ENCODE measurements at regions not wholly inside any gene's neighbourhood (a gene's known extent, or its start where the extent isn't known, plus 50 kb on each side); places are given as distances from the start of the nearest gene placed in this dataset.

DNA sequence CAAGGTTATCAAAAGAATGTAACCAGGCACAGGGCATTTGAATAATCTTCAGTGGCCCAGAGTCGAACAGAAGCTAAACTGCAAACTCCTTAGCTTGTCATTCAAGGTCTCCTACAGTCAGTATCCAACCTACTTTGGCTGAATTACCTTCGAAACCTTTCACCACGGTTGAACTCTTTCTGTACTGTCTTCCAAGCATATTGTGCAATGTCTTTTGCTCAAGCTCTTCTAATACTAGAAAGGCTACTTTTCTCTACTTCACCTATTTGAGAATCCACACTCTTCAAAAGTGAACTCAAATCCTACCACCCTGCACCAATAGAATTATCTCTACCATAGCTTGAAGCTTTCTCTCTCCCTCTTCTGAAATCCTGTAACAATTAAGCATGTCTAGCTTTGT, 142.9 kb downstream of the NR4A2 start:
- Mint-ChIP-seq H3K9me3 (no peaks in the 10 kb centered on the region), H3K27ac (no peak overlapping the region), H3K4me1 (ENCODE audit: low read depth) (peaks cover 12% of the 10 kb centered on the region), H3K4me3 (no peak overlapping the region), H3K27me3 (peaks cover 4% of the 10 kb centered on the region), H3K36me3 (ENCODE audit: low read depth) (no peaks in the 10 kb centered on the region)
- DNase-seq (no peak), ATAC-seq (no peak)
- TF ChIP-seq, protein P1, sequence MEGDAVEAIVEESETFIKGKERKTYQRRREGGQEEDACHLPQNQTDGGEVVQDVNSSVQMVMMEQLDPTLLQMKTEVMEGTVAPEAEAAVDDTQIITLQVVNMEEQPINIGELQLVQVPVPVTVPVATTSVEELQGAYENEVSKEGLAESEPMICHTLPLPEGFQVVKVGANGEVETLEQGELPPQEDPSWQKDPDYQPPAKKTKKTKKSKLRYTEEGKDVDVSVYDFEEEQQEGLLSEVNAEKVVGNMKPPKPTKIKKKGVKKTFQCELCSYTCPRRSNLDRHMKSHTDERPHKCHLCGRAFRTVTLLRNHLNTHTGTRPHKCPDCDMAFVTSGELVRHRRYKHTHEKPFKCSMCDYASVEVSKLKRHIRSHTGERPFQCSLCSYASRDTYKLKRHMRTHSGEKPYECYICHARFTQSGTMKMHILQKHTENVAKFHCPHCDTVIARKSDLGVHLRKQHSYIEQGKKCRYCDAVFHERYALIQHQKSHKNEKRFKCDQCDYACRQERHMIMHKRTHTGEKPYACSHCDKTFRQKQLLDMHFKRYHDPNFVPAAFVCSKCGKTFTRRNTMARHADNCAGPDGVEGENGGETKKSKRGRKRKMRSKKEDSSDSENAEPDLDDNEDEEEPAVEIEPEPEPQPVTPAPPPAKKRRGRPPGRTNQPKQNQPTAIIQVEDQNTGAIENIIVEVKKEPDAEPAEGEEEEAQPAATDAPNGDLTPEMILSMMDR (IDR thresholded peaks at IDR 0.05), result no peak
- ChIA-PET CTCF (interaction anchor here (1.0 kb wide), 1 partner anchor 400 kb away, joined by 4 read pairs; no protein-coding TSS in a partner anchor), POLR2A (no interaction called here)
- intact Hi-C loops (cut with micrococcal nuclease), result no loop called here

DNA sequence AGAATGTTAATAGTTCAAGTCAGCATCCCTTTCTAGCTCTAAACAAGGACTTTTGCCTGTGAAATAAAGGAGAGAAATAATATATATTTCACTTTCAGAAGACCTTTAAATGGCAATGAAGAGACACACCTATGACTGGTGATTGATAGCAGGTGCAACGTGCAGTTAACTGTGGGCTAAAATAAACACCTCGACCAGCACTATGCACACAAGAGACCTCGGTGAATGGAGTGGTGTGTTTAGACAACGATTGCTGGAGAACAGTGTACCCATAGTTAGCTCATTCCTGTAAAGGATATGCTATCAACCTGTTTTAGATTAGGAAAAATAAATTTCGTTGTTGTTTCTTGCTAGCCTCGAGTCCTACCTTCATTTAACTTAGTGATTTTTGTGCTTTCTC, 143.4 kb downstream of the NR4A2 start:
- Mint-ChIP-seq H3K27me3 (peaks cover 4% of the 10 kb centered on the region), H3K27ac (no peak overlapping the region), H3K4me1 (ENCODE audit: low read depth) (peaks cover 12% of the 10 kb centered on the region), H3K4me3 (no peak overlapping the region), H3K9me3 (no peaks in the 10 kb centered on the region), H3K36me3 (ENCODE audit: low read depth) (no peaks in the 10 kb centered on the region)
- ATAC-seq, result no peak
- CTCF ChIA-PET, result no interaction called here
- POLR2A ChIA-PET, result no interaction called here
- TF ChIP-seq, protein P1 (IDR thresholded peaks at IDR 0.05), result no peak
- DNase-seq, result no peak
- intact Hi-C loops (cut with micrococcal nuclease), result no loop called here

DNA sequence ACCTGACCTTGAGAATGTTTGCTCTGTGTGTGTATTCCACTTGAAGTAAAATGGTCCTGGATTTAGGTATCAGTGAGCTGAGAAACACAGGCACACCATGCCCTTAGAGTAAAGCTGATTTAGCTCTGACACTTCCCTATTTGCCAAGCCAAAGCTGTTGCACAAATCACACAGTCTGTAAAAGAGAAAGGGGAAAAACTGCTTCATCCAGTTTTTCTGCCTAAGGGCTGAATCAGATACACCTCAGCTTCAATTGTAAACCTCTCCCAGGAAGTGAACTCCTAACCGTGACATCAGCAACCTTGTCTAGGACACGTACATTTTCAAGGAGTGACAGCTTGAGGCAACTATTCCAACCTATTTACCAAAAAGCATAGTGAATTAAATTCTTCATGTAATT, 150.4 kb downstream of the NR4A2 start:
- ATAC-seq, result no peak
- no peak for DNase-seq
- Mint-ChIP-seq H3K9me3 (no peaks in the 10 kb centered on the region), H3K4me1 (ENCODE audit: low read depth) (no peaks in the 10 kb centered on the region), H3K27me3 (peaks cover 20% of the 10 kb centered on the region), H3K36me3 (ENCODE audit: low read depth) (no peaks in the 10 kb centered on the region), H3K27ac (no peak overlapping the region), H3K4me3 (no peak overlapping the region)
- ChIA-PET POLR2A (no interaction called here), CTCF (no interaction called here)
- TF ChIP-seq, protein P1 (IDR thresholded peaks at IDR 0.05), result no peak
- intact Hi-C loops (cut with micrococcal nuclease), result no loop called here

DNA sequence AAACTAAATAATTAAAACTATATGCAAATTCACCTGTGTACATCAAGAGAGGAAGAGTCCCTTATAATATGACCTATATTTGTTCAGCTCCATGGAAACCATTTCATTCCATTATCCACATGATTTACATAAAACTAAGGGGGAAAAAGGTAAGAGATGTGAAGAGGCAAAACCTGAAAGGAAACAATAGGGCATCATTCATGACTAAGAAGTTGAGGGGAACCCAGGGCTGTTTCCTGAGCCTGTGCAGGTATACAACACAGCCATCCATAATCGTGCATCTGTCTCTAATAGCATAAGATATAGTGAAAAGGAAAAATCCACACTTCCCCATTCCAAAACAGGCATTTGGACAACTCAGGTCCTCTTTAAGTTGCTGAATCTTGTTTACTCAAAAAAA, 151.3 kb downstream of the NR4A2 start:
- intact Hi-C loops (cut with micrococcal nuclease), result no loop called here
- peaks cover 19% of the 10 kb centered on the region for H3K27me3 Mint-ChIP-seq
- POLR2A ChIA-PET, result no interaction called here
- TF ChIP-seq, protein P1 (IDR thresholded peaks at IDR 0.05), result no peak
- H3K4me1 Mint-ChIP-seq (ENCODE audit: low read depth), result no peaks in the 10 kb centered on the region
- DNase-seq (no peak), ATAC-seq (no peak)
- H3K27ac Mint-ChIP-seq, result no peak overlapping the region
- H3K9me3 Mint-ChIP-seq, result no peaks in the 10 kb centered on the region
- CTCF ChIA-PET, result no interaction called here
- no peak overlapping the region for H3K4me3 Mint-ChIP-seq
- no peaks in the 10 kb centered on the region for H3K36me3 Mint-ChIP-seq (ENCODE audit: low read depth)

DNA sequence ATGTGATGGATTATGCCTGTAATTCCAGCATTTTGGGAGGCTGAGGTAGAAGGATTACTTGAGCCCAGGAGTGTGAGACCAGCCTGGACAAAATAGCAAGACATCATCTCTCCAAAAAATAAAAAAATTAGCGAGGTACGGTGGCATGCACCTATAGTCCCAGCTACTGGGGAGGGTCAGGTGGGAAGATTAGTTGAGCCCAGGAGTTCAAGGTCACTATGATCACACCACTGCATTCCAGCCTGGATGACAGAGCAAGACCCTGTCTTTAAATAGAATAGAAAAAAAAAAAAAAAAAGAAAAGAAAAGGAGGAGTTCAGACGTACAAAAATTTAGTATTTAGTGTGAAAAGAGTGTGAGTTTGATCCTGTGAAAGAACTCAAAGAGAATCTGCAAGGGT, 154.9 kb downstream of the NR4A2 start:
- Mint-ChIP-seq H3K27me3 (peaks cover 15% of the 10 kb centered on the region), H3K36me3 (ENCODE audit: low read depth) (no peaks in the 10 kb centered on the region), H3K4me1 (ENCODE audit: low read depth) (no peaks in the 10 kb centered on the region), H3K27ac (no peak overlapping the region), H3K4me3 (no peak overlapping the region), H3K9me3 (no peaks in the 10 kb centered on the region)
- POLR2A ChIA-PET, result no interaction called here
- CTCF ChIA-PET, result no interaction called here
- DNase-seq, result no peak
- intact Hi-C loops (cut with micrococcal nuclease), result no loop called here
- TF ChIP-seq, protein P1 (IDR thresholded peaks at IDR 0.05), result no peak
- no peak for ATAC-seq
